ENCODE measurements at regions not wholly inside any gene's neighbourhood (a gene's known extent, or its start where the extent isn't known, plus 50 kb on each side); places are given as distances from the start of the nearest gene placed in this dataset.

DNA sequence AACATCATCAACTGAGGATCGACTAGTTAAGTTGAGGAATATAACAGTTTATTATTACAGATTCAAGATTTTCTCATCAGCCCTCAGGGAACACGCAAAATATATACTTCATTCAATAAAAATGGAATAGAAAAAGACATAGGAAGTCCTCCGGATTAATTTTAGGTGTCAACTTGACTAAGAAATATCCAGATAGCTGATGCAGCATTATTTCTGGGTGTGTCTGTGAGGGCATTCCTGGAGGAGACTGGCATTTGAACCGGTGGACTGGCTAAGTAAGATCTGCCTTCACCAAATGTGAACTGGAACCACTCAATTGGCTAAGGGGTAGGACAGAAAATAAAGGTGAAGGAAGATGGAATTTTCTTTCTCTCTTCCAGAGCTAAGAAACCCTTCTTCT is 845.3 kb downstream of the SOCS6 start:
- Histone ChIP-seq H3K4me3 (replicated peaks; ENCODE audit: low read depth, low read length) (no peak overlapping the region), H3K27me3 (replicated peaks; ENCODE audit: control insufficient read depth, insufficient read depth, low read length) (no peaks in the 10 kb centered on the region), H3K36me3 (ENCODE audit: control insufficient read depth, insufficient read depth, low read length) (no peaks in the 10 kb centered on the region)
- TF ChIP-seq, protein P1, sequence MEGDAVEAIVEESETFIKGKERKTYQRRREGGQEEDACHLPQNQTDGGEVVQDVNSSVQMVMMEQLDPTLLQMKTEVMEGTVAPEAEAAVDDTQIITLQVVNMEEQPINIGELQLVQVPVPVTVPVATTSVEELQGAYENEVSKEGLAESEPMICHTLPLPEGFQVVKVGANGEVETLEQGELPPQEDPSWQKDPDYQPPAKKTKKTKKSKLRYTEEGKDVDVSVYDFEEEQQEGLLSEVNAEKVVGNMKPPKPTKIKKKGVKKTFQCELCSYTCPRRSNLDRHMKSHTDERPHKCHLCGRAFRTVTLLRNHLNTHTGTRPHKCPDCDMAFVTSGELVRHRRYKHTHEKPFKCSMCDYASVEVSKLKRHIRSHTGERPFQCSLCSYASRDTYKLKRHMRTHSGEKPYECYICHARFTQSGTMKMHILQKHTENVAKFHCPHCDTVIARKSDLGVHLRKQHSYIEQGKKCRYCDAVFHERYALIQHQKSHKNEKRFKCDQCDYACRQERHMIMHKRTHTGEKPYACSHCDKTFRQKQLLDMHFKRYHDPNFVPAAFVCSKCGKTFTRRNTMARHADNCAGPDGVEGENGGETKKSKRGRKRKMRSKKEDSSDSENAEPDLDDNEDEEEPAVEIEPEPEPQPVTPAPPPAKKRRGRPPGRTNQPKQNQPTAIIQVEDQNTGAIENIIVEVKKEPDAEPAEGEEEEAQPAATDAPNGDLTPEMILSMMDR (IDR thresholded peaks at IDR 0.05; ENCODE audit: insufficient read depth, low read length, poor library complexity, severe bottlenecking), result no peak
- DNase-seq (ENCODE audit: extremely low read depth, insufficient read length), result no peak

DNA sequence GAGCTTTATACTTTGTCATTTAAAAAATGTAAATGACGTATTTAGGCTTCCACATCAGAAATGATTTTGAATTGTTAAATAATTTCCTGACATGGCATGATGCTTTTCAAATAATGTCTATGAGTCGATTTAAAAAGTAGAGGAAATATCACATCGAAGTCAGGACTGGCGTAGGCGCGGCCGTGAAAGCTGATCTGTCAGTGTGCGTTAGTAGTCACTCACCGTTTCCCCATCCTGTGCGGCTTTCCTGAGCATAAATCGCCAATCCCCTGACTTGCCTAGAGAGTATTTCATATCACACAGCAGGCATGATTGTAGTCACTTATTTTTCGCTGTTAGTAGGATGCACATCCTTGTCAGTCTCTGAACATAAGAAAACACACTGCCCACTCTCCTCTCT is 843.1 kb downstream of the SOCS6 start:
- Histone ChIP-seq H3K4me3 (replicated peaks; ENCODE audit: low read depth, low read length) (no peak overlapping the region), H3K36me3 (ENCODE audit: control insufficient read depth, insufficient read depth, low read length) (no peaks in the 10 kb centered on the region), H3K27me3 (replicated peaks; ENCODE audit: control insufficient read depth, insufficient read depth, low read length) (no peaks in the 10 kb centered on the region)
- no peak for DNase-seq (ENCODE audit: extremely low read depth, insufficient read length)
- TF ChIP-seq, protein P1 (IDR thresholded peaks at IDR 0.05; ENCODE audit: insufficient read depth, low read length, poor library complexity, severe bottlenecking), result no peak

DNA sequence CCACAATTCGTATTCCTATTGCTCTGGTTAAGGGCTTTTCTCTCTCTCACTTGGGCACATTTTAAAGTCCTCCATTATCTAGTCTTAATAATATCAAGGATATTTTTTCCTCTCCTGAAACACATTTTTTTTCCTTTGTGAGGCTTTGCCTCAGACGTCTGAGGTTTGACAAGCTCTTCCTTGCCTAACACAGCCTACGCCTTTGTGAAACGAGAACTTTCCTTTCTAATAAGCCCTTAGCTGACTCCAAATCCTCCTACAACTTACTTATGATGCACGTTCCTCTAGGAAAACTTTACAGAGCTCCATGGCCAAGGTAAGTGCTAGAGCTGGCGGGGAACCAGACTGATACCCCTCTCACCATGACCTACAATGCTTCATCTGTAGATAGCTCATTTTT is 841.5 kb downstream of the SOCS6 start:
- TF ChIP-seq, protein P1 (IDR thresholded peaks at IDR 0.05; ENCODE audit: insufficient read depth, low read length, poor library complexity, severe bottlenecking), result no peak
- Histone ChIP-seq H3K36me3 (ENCODE audit: control insufficient read depth, insufficient read depth, low read length) (no peaks in the 10 kb centered on the region), H3K4me3 (replicated peaks; ENCODE audit: low read depth, low read length) (no peak overlapping the region), H3K27me3 (replicated peaks; ENCODE audit: control insufficient read depth, insufficient read depth, low read length) (no peaks in the 10 kb centered on the region)
- no peak for DNase-seq (ENCODE audit: extremely low read depth, insufficient read length)

DNA sequence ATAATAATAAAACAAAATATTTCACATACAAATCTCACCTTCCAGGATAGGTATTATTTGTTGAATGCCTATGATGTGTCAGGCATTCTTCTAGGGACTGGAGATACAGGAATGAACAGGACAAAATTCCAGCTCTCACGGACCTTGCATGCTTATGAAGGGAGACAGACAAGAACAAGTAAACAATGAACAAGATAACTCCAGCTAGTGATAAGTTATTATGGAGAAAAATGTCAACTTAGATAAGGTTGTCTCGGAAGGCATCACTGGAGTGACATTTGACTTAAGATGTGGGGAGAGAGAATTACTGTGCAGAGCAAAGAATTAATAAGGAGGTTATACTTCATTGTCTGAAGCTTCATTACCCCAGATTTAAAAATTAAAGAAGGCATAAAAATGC is 836.7 kb downstream of the SOCS6 start:
- no peaks in the 10 kb centered on the region for H3K36me3 ChIP-seq (ENCODE audit: control insufficient read depth, insufficient read depth, low read length)
- no peak for DNase-seq (ENCODE audit: extremely low read depth, insufficient read length)
- H3K27me3 ChIP-seq (replicated peaks; ENCODE audit: control insufficient read depth, insufficient read depth, low read length), result no peaks in the 10 kb centered on the region
- no peak overlapping the region for H3K4me3 ChIP-seq (replicated peaks; ENCODE audit: low read depth, low read length)
- TF ChIP-seq, protein P1 (IDR thresholded peaks at IDR 0.05; ENCODE audit: insufficient read depth, low read length, poor library complexity, severe bottlenecking), result no peak

DNA sequence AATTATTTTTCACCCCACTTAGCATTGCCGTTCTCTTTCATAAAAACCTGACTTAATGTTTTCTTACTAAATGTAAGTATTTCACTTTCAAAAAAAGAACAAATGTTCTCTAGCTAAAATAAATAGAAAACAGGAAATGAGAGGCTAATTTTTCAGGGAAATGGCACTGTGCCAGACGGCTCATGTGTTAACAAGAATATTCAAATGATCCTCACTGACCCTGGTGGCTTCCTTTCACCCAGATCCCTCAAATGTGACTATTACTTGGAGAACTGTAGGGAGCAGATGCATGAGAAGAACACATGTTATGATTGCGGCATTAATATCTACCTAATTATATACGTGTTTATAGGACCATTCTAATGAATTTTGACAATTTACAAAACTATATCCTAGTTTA is 827.7 kb downstream of the SOCS6 start:
- TF ChIP-seq, protein P1 (IDR thresholded peaks at IDR 0.05; ENCODE audit: insufficient read depth, low read length, poor library complexity, severe bottlenecking), result no peak
- H3K36me3 ChIP-seq (ENCODE audit: control insufficient read depth, insufficient read depth, low read length), result no peaks in the 10 kb centered on the region
- no peak for DNase-seq (ENCODE audit: extremely low read depth, insufficient read length)
- H3K4me3 ChIP-seq (replicated peaks; ENCODE audit: low read depth, low read length), result no peak overlapping the region
- H3K27me3 ChIP-seq (replicated peaks; ENCODE audit: control insufficient read depth, insufficient read depth, low read length), result no peaks in the 10 kb centered on the region

DNA sequence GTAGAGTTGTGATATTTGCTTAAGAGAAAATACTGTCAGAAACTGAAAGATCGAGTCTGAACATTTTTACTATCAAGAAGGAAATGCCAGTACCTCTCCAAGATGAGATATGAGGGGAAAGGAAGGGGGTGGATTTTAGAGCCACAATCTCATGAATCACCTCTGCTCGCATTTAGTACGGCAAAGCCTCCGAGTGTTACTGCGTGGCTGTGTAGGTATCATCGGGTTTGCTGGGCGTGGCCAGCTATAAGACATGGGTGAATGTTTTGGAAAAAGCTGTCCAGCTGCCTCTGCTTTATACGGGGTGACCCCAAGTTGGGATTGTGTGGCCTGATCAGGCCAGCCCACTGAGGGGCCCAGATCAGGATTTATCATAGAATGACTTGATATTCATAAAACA is 826.4 kb downstream of the SOCS6 start:
- Histone ChIP-seq H3K4me3 (replicated peaks; ENCODE audit: low read depth, low read length) (no peak overlapping the region), H3K36me3 (ENCODE audit: control insufficient read depth, insufficient read depth, low read length) (no peaks in the 10 kb centered on the region), H3K27me3 (replicated peaks; ENCODE audit: control insufficient read depth, insufficient read depth, low read length) (no peaks in the 10 kb centered on the region)
- TF ChIP-seq, protein P1 (IDR thresholded peaks at IDR 0.05; ENCODE audit: insufficient read depth, low read length, poor library complexity, severe bottlenecking), result no peak
- no peak for DNase-seq (ENCODE audit: extremely low read depth, insufficient read length)
